GM23338 (cell line): ENCODE measurements at regions not wholly inside any gene's neighbourhood (a gene's known extent, or its start where the extent isn't known, plus 50 kb on each side); places are given as distances from the start of the nearest gene placed in this dataset.

Experiments
- ATAC-seq: fragments of 200-7000 bp; cut with Tn5 transposase; 3 replicates; pipeline ENCODE4 v1.9.1; 2020
- DNase-seq: peaks from one replicate; pipeline ENCODE4 v3.0.0-alpha.2; 2015; ENCODE audit warnings: low spot score
- H2AFZ ChIP-seq: fragments of 200-600 bp; sonication (generic); 2 replicates; pipeline ENCODE4 v1.8.0; 2016; ENCODE audit warnings: antibody characterized with exemption, mild to moderate bottlenecking, moderate library complexity
- H3F3A ChIP-seq: fragments of 200-600 bp; sonication (generic); replicated peaks from 2 replicates; pipeline ENCODE4 v1.8.0; 2017; ENCODE audit warnings: antibody characterized with exemption, mixed run types, low read depth
- H3K27ac ChIP-seq: fragments of 200-600 bp; sonication (generic); 2 replicates; pipeline ENCODE4 v1.6.1; 2016; ENCODE audit warnings: low read depth
- H3K27me3 ChIP-seq: fragments of 200-600 bp; sonication (generic); 2 replicates; pipeline ENCODE4 v1.8.0; 2016; ENCODE audit warnings: mild to moderate bottlenecking, mixed run types, moderate library complexity; ENCODE audit not compliant: insufficient read depth
- H3K36me3 ChIP-seq: fragments of 200-600 bp; sonication (generic); 2 replicates; pipeline ENCODE4 v1.8.0; 2016; ENCODE audit warnings: mild to moderate bottlenecking; ENCODE audit not compliant: insufficient read depth
- H3K4me1 ChIP-seq: fragments of 200-600 bp; sonication (generic); 2 replicates; pipeline ENCODE4 v1.8.0; 2016; ENCODE audit warnings: mild to moderate bottlenecking, moderate library complexity; ENCODE audit not compliant: insufficient read depth
- H3K4me2 ChIP-seq: fragments of 200-600 bp; sonication (generic); 2 replicates; pipeline ENCODE4 v1.7.1; 2017; ENCODE audit warnings: mixed run types
- H3K4me3 ChIP-seq: fragments of 200-600 bp; sonication (generic); 2 replicates; pipeline ENCODE4 v1.6.1; 2016; ENCODE audit warnings: mixed run types
- H3K79me2 ChIP-seq: fragments of 200-600 bp; sonication (generic); replicated peaks from 2 replicates; pipeline ENCODE4 v1.8.0; 2017; ENCODE audit warnings: mild to moderate bottlenecking; ENCODE audit not compliant: insufficient read depth
- H3K9me2 ChIP-seq: fragments of 200-600 bp; sonication (generic); 2 replicates; pipeline ENCODE4 v1.8.0; 2017; ENCODE audit not compliant: insufficient read depth
- H4K20me1 ChIP-seq: fragments of 200-600 bp; sonication (generic); replicated peaks from 2 replicates; pipeline ENCODE4 v1.8.0; 2017; ENCODE audit warnings: mild to moderate bottlenecking; ENCODE audit not compliant: insufficient read depth
- H3K27ac Mint-ChIP-seq: 2 replicates; pipeline ENCODE4 v1.8.0; 2020; ENCODE audit warnings: inconsistent platforms, mild to moderate bottlenecking, moderate library complexity, mixed read lengths
- H3K27me3 Mint-ChIP-seq: 3 replicates; pipeline ENCODE4 v1.8.0; 2022; ENCODE audit warnings: low read depth, mild to moderate bottlenecking, moderate library complexity, mixed read lengths, inconsistent platforms; ENCODE audit not compliant: insufficient read depth, poor library complexity
- H3K36me3 Mint-ChIP-seq: 3 replicates; pipeline ENCODE4 v1.8.0; 2021; ENCODE audit warnings: low read depth, mild to moderate bottlenecking, inconsistent platforms, moderate library complexity, mixed read lengths
- H3K4me1 Mint-ChIP-seq: 3 replicates; pipeline ENCODE4 v1.8.0; 2020; ENCODE audit warnings: mild to moderate bottlenecking, inconsistent platforms, mixed read lengths
- H3K4me3 Mint-ChIP-seq: 3 replicates; pipeline ENCODE4 v1.8.0; 2021; ENCODE audit warnings: moderate library complexity, mild to moderate bottlenecking, inconsistent platforms, mixed read lengths
- H3K9me3 Mint-ChIP-seq: 3 replicates; pipeline ENCODE4 v1.8.0; 2020; ENCODE audit warnings: moderate library complexity, mild to moderate bottlenecking, inconsistent platforms, mixed read lengths
- CREB1 ChIP-seq: fragments of 250-450 bp; sonication (Bioruptor Pico); IDR thresholded peaks from 2 replicates; pipeline ENCODE4 v1.5.0; 2020; ENCODE audit warnings: low read depth, mild to moderate bottlenecking, moderate library complexity
- EZH2 ChIP-seq: fragments of 200-600 bp; sonication (generic); IDR thresholded peaks from one replicate; pipeline ENCODE4 v1.8.0; 2017; ENCODE audit warnings: antibody characterized with exemption, mild to moderate bottlenecking, low read depth; ENCODE audit not compliant: unreplicated experiment
- EZH2phosphoT487 ChIP-seq: fragments of 200-600 bp; sonication (generic); IDR thresholded peaks from one replicate; pipeline ENCODE4 v1.8.1; 2018; ENCODE audit warnings: antibody characterized with exemption; ENCODE audit not compliant: unreplicated experiment
- JUNB ChIP-seq: IDR thresholded peaks from one replicate; pipeline ENCODE4 v1.6.1; 2016; ENCODE audit warnings: antibody characterized with exemption; ENCODE audit not compliant: unreplicated experiment
- NANOG ChIP-seq: IDR thresholded peaks from 2 replicates; pipeline ENCODE4 v1.6.1; 2016; ENCODE audit warnings: antibody characterized with exemption, borderline replicate concordance
- POLR2AphosphoS5 ChIP-seq: IDR thresholded peaks from 2 replicates; pipeline ENCODE4 v1.6.1; 2016; ENCODE audit warnings: antibody characterized with exemption, low read depth
- STAT1 ChIP-seq: IDR thresholded peaks from one replicate; pipeline ENCODE4 v1.6.1; 2016; ENCODE audit warnings: antibody characterized with exemption; ENCODE audit not compliant: unreplicated experiment
- ZNF114 ChIP-seq: fragments of 250-450 bp; sonication (Bioruptor Pico); IDR thresholded peaks from 2 replicates; pipeline ENCODE4 v1.5.0; 2020; ENCODE audit warnings: mild to moderate bottlenecking, moderate library complexity
- ZNF331 ChIP-seq: fragments of 250-450 bp; sonication (Bioruptor Pico); IDR thresholded peaks from 2 replicates; pipeline ENCODE4 v1.5.0; 2020; ENCODE audit warnings: low read depth, mild to moderate bottlenecking, moderate library complexity
- TF ChIP-seq, protein P1 (sequence below), 2 experiments: fragments of 200-600 bp in 1 of 2; sonication (generic) in 1 of 2; conservative IDR thresholded peaks; 2 replicates each; pipeline versions ENCODE4 v1.5.1 to v1.6.1; 2016 to 2017; ENCODE audit warnings: antibody characterized with exemption in 2 of 2, low read depth in 2 of 2, mild to moderate bottlenecking in 2 of 2, moderate library complexity in 1 of 2
- TF ChIP-seq, protein P2 (sequence below): fragments of 250-450 bp; sonication (Bioruptor Pico); IDR thresholded peaks from 2 replicates; pipeline ENCODE4 v1.5.0; 2020; ENCODE audit warnings: mild to moderate bottlenecking, moderate library complexity
- TF ChIP-seq, protein P3 (sequence below): IDR thresholded peaks from one replicate; pipeline ENCODE4 v1.6.1; 2018; ENCODE audit warnings: antibody characterized with exemption; ENCODE audit not compliant: unreplicated experiment
- TF ChIP-seq, protein P4 (sequence below): IDR thresholded peaks from 2 replicates; pipeline ENCODE4 v1.6.1; 2016; ENCODE audit warnings: antibody characterized with exemption

DNA sequence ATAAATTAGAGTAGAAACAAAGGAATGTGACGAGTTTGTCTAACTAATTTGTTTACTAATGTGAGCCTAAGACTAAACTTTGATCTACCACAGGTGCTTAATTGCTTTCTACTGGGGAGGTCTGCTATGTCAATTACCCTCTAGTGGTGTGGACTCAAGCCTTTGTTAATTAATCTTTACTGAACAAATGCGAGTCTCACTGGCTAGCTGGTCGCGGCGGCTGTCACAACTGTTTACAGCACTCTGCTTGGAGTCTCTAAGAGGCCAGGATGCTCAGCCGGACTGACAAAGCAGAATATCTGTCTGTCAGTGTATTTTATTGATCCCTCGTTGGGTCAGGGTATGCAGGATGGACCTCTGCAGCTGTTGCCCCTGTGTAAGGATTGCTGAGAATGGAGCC, 124.1 kb upstream of the KDM5D start:
- no peaks in the 10 kb centered on the region for H3K4me1 Mint-ChIP-seq
- no peak overlapping the region for H3K4me3 Mint-ChIP-seq
- H3K27ac Mint-ChIP-seq, result no peak overlapping the region
- H3K9me3 Mint-ChIP-seq, result peaks cover 55% of the 10 kb centered on the region
- Histone ChIP-seq H3K4me1 (no peaks in the 10 kb centered on the region), H4K20me1 (no peaks in the 10 kb centered on the region), H3K27ac (no peak overlapping the region), H3K36me3 (no peaks in the 10 kb centered on the region), H3K79me2 (no peaks in the 10 kb centered on the region), H3F3A (no peaks in the 10 kb centered on the region), H2AFZ (no peak overlapping the region), H3K9me2 (no peaks in the 10 kb centered on the region), H3K27me3 (no peaks in the 10 kb centered on the region), H3K4me3 (no peak overlapping the region), H3K4me2 (no peak overlapping the region)
- H3K27me3 Mint-ChIP-seq, result no peaks in the 10 kb centered on the region
- no peak for DNase-seq
- H3K36me3 Mint-ChIP-seq, result peaks cover 6% of the 10 kb centered on the region; the same call in 2 of the 3 replicates
- no peak for ATAC-seq
- TF ChIP-seq EZH2phosphoT487, result no peak
- TF ChIP-seq, protein P1, sequence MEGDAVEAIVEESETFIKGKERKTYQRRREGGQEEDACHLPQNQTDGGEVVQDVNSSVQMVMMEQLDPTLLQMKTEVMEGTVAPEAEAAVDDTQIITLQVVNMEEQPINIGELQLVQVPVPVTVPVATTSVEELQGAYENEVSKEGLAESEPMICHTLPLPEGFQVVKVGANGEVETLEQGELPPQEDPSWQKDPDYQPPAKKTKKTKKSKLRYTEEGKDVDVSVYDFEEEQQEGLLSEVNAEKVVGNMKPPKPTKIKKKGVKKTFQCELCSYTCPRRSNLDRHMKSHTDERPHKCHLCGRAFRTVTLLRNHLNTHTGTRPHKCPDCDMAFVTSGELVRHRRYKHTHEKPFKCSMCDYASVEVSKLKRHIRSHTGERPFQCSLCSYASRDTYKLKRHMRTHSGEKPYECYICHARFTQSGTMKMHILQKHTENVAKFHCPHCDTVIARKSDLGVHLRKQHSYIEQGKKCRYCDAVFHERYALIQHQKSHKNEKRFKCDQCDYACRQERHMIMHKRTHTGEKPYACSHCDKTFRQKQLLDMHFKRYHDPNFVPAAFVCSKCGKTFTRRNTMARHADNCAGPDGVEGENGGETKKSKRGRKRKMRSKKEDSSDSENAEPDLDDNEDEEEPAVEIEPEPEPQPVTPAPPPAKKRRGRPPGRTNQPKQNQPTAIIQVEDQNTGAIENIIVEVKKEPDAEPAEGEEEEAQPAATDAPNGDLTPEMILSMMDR (conservative IDR thresholded peaks at IDR 0.05; ENCODE audit: low read depth in 2 of 2), result no peak
- TF ChIP-seq EZH2, result no peak
- no peak for TF ChIP-seq STAT1
- TF ChIP-seq ZNF331 (CRISPR knock-in tag), result no peak
- TF ChIP-seq ZNF114 (CRISPR knock-in tag), result no peak
- no peak for TF ChIP-seq CREB1 (CRISPR knock-in tag)
- no peak for TF ChIP-seq POLR2AphosphoS5
- no peak for TF ChIP-seq JUNB
- TF ChIP-seq NANOG, result no peak
- TF ChIP-seq, protein P2, sequence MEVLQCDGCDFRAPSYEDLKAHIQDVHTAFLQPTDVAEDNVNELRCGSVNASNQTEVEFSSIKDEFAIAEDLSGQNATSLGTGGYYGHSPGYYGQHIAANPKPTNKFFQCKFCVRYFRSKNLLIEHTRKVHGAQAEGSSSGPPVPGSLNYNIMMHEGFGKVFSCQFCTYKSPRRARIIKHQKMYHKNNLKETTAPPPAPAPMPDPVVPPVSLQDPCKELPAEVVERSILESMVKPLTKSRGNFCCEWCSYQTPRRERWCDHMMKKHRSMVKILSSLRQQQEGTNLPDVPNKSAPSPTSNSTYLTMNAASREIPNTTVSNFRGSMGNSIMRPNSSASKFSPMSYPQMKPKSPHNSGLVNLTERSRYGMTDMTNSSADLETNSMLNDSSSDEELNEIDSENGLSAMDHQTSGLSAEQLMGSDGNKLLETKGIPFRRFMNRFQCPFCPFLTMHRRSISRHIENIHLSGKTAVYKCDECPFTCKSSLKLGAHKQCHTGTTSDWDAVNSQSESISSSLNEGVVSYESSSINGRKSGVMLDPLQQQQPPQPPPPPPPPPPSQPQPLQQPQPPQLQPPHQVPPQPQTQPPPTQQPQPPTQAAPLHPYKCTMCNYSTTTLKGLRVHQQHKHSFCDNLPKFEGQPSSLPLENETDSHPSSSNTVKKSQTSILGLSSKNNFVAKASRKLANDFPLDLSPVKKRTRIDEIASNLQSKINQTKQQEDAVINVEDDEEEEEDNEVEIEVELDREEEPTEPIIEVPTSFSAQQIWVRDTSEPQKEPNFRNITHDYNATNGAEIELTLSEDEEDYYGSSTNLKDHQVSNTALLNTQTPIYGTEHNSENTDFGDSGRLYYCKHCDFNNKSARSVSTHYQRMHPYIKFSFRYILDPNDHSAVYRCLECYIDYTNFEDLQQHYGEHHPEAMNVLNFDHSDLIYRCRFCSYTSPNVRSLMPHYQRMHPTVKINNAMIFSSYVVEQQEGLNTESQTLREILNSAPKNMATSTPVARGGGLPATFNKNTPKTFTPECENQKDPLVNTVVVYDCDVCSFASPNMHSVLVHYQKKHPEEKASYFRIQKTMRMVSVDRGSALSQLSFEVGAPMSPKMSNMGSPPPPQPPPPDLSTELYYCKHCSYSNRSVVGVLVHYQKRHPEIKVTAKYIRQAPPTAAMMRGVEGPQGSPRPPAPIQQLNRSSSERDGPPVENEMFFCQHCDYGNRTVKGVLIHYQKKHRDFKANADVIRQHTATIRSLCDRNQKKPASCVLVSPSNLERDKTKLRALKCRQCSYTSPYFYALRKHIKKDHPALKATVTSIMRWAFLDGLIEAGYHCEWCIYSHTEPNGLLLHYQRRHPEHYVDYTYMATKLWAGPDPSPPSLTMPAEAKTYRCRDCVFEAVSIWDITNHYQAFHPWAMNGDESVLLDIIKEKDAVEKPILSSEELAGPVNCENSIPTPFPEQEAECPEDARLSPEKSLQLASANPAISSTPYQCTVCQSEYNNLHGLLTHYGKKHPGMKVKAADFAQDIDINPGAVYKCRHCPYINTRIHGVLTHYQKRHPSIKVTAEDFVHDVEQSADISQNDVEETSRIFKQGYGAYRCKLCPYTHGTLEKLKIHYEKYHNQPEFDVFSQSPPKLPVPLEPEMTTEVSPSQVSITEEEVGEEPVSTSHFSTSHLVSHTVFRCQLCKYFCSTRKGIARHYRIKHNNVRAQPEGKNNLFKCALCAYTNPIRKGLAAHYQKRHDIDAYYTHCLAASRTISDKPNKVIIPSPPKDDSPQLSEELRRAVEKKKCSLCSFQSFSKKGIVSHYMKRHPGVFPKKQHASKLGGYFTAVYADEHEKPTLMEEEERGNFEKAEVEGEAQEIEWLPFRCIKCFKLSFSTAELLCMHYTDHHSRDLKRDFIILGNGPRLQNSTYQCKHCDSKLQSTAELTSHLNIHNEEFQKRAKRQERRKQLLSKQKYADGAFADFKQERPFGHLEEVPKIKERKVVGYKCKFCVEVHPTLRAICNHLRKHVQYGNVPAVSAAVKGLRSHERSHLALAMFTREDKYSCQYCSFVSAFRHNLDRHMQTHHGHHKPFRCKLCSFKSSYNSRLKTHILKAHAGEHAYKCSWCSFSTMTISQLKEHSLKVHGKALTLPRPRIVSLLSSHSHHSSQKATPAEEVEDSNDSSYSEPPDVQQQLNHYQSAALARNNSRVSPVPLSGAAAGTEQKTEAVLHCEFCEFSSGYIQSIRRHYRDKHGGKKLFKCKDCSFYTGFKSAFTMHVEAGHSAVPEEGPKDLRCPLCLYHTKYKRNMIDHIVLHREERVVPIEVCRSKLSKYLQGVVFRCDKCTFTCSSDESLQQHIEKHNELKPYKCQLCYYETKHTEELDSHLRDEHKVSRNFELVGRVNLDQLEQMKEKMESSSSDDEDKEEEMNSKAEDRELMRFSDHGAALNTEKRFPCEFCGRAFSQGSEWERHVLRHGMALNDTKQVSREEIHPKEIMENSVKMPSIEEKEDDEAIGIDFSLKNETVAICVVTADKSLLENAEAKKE (CRISPR knock-in tag), result no peak
- TF ChIP-seq, protein P3, sequence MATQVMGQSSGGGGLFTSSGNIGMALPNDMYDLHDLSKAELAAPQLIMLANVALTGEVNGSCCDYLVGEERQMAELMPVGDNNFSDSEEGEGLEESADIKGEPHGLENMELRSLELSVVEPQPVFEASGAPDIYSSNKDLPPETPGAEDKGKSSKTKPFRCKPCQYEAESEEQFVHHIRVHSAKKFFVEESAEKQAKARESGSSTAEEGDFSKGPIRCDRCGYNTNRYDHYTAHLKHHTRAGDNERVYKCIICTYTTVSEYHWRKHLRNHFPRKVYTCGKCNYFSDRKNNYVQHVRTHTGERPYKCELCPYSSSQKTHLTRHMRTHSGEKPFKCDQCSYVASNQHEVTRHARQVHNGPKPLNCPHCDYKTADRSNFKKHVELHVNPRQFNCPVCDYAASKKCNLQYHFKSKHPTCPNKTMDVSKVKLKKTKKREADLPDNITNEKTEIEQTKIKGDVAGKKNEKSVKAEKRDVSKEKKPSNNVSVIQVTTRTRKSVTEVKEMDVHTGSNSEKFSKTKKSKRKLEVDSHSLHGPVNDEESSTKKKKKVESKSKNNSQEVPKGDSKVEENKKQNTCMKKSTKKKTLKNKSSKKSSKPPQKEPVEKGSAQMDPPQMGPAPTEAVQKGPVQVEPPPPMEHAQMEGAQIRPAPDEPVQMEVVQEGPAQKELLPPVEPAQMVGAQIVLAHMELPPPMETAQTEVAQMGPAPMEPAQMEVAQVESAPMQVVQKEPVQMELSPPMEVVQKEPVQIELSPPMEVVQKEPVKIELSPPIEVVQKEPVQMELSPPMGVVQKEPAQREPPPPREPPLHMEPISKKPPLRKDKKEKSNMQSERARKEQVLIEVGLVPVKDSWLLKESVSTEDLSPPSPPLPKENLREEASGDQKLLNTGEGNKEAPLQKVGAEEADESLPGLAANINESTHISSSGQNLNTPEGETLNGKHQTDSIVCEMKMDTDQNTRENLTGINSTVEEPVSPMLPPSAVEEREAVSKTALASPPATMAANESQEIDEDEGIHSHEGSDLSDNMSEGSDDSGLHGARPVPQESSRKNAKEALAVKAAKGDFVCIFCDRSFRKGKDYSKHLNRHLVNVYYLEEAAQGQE, result no peak
- TF ChIP-seq, protein P4, sequence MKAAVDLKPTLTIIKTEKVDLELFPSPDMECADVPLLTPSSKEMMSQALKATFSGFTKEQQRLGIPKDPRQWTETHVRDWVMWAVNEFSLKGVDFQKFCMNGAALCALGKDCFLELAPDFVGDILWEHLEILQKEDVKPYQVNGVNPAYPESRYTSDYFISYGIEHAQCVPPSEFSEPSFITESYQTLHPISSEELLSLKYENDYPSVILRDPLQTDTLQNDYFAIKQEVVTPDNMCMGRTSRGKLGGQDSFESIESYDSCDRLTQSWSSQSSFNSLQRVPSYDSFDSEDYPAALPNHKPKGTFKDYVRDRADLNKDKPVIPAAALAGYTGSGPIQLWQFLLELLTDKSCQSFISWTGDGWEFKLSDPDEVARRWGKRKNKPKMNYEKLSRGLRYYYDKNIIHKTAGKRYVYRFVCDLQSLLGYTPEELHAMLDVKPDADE, result no peak
